Sigmoid colon (tissue), 4 donors: ENCODE measurements at regions not wholly inside any gene's neighbourhood (a gene's known extent, or its start where the extent isn't known, plus 50 kb on each side); places are given as distances from the start of the nearest gene placed in this dataset.

Experiments
- POLR2A ChIP-seq, 2 donors: fragments of 450-650 bp; IDR thresholded peaks; one replicate each; pipeline ENCODE4 v1.6.1; 2016; ENCODE audit warnings: antibody characterized with exemption in 2 of 2, mild to moderate bottlenecking in 2 of 2, moderate library complexity in 2 of 2
- POLR2AphosphoS5 ChIP-seq, 4 donors: sonication (generic); formaldehyde crosslinking; IDR thresholded peaks; one replicate each; pipeline ENCODE4 v1.6.1; 2017; ENCODE audit warnings: antibody characterized with exemption in 4 of 4
- TF ChIP-seq, protein P1 (sequence below), 4 experiments: fragments of 450-650 bp in 3 of 4; fragments of 200-600 bp in 1 of 4; IDR thresholded peaks; one replicate each; pipeline ENCODE4 v1.5.1; 2016 to 2019; ENCODE audit warnings: antibody characterized with exemption in 4 of 4, mild to moderate bottlenecking in 3 of 4, moderate library complexity in 2 of 4

DNA sequence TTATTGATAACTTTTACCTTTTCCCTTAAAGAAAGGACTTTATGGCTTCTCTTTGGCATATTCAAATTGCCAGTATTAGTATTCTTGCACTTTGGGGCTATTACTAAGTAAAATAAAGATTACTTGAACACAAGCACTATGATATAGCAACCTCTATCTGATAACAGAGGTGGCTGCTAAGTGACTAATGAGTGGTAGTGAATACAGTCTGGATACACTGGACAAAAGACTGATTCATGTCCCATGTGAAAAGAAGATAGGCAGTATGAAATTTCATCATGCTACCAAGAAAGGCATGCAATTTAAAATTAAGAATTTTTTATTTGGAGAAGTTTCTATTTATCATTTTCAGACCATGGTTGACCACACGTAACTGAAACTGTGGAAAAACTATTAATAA lies 399.9 kb downstream of the FSCB start:
- TF ChIP-seq POLR2A (IDR thresholded peaks at IDR 0.05) (no peak), POLR2AphosphoS5 (IDR thresholded peaks at IDR 0.05) (no peak)
- TF ChIP-seq, protein P1, sequence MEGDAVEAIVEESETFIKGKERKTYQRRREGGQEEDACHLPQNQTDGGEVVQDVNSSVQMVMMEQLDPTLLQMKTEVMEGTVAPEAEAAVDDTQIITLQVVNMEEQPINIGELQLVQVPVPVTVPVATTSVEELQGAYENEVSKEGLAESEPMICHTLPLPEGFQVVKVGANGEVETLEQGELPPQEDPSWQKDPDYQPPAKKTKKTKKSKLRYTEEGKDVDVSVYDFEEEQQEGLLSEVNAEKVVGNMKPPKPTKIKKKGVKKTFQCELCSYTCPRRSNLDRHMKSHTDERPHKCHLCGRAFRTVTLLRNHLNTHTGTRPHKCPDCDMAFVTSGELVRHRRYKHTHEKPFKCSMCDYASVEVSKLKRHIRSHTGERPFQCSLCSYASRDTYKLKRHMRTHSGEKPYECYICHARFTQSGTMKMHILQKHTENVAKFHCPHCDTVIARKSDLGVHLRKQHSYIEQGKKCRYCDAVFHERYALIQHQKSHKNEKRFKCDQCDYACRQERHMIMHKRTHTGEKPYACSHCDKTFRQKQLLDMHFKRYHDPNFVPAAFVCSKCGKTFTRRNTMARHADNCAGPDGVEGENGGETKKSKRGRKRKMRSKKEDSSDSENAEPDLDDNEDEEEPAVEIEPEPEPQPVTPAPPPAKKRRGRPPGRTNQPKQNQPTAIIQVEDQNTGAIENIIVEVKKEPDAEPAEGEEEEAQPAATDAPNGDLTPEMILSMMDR (IDR thresholded peaks at IDR 0.05), result no peak
